Esophagus muscularis mucosa (tissue), 4 donors: ENCODE measurements at regions not wholly inside any gene's neighbourhood (a gene's known extent, or its start where the extent isn't known, plus 50 kb on each side); places are given as distances from the start of the nearest gene placed in this dataset.

Experiments used
- DNase-seq: peaks from one replicate; pipeline ENCODE4 v3.0.0-alpha.2; 2017; ENCODE audit errors: extremely low spot score
- H3K27ac ChIP-seq, 4 donors: fragments of 200-600 bp; sonication (generic); replicated peaks in 1 of 4; 1 replicate in 3 of 4; 2 replicates in 1 of 4; pipeline ENCODE4 v1.5.1; 2016 to 2019; ENCODE audit warnings: mild to moderate bottlenecking in 1 of 4
- H3K27me3 ChIP-seq, 4 donors: fragments of 200-600 bp; sonication (generic); one replicate each; pipeline versions ENCODE4 v1.5.1 to v1.6.0; 2016 to 2019
- H3K36me3 ChIP-seq, 4 donors: fragments of 200-600 bp; sonication (generic); one replicate each; pipeline ENCODE4 v1.5.1; 2016 to 2019
- H3K4me1 ChIP-seq, 4 donors: fragments of 200-600 bp; sonication (generic); one replicate each; pipeline ENCODE4 v1.5.1; 2016 to 2019
- H3K4me3 ChIP-seq, 4 donors: fragments of 200-600 bp; sonication (generic); 1 replicate in 2 of 4; 2 replicates in 2 of 4; pipeline ENCODE4 v1.5.1; 2016 to 2019; ENCODE audit warnings: mild to moderate bottlenecking in 4 of 4, moderate library complexity in 1 of 4
- H3K9me3 ChIP-seq, 4 donors: fragments of 200-600 bp; sonication (generic); 1 replicate in 3 of 4; 2 replicates in 1 of 4; pipeline ENCODE4 v1.5.1; 2016 to 2019
- CTCF ChIP-seq, 3 experiments: fragments of 200-600 bp in 2 of 3; fragments of 450-650 bp in 1 of 3; sonication (generic) in 2 of 3; IDR thresholded peaks; one replicate each; pipeline ENCODE4 v1.5.1; 2017 to 2019; ENCODE audit warnings: antibody characterized with exemption in 3 of 3, mild to moderate bottlenecking in 2 of 3, moderate library complexity in 1 of 3
- EP300 ChIP-seq: sonication (generic); formaldehyde crosslinking; IDR thresholded peaks from one replicate; pipeline ENCODE4 v1.6.1; 2017; ENCODE audit warnings: antibody characterized with exemption
- POLR2A ChIP-seq: fragments of 450-650 bp; IDR thresholded peaks from one replicate; pipeline ENCODE4 v1.6.1; 2017; ENCODE audit warnings: antibody characterized with exemption, moderate library complexity, mild to moderate bottlenecking, low read depth
- POLR2AphosphoS5 ChIP-seq, 2 donors: sonication (generic); formaldehyde crosslinking; IDR thresholded peaks; one replicate each; pipeline ENCODE4 v1.6.1; 2017; ENCODE audit warnings: antibody characterized with exemption in 2 of 2
- WGBS: methylation state at CpG from one replicate; pipeline ENCODE4 v1.1.5; 2018; 5-methylcytosine and 5-hydroxymethylcytosine counted together
- intact Hi-C: fragments of 100-400 bp; cut with DNase I; formaldehyde crosslinking; loops from one replicate; pipeline ENCODE4 v1.15.1; 2023

GRCh38 chr14:104425171-104425681 lies 154.3 kb upstream of the C14orf180 start:
- WGBS, result 77% methylated on average over 16 of the region's 16 CpGs
- Histone ChIP-seq H3K4me1 (peaks cover 0 to 8% (median 3%) of the 10 kb centered on the region in 4 donors), H3K9me3 (no peaks in the 10 kb centered on the region), H3K27me3 (peaks cover 0 to 57% (median 0%) of the 10 kb centered on the region in 4 donors), H3K36me3 (no peaks in the 10 kb centered on the region), H3K4me3 (no peak overlapping the region), H3K27ac (no peak overlapping the region)
- intact Hi-C loops, result no loop called here
- TF ChIP-seq CTCF (IDR thresholded peaks at IDR 0.05) (no peak), POLR2A (no peak), POLR2AphosphoS5 (IDR thresholded peaks at IDR 0.05) (no peak), EP300 (no peak)
- peak; percentile 74 for DNase-seq

DNA sequence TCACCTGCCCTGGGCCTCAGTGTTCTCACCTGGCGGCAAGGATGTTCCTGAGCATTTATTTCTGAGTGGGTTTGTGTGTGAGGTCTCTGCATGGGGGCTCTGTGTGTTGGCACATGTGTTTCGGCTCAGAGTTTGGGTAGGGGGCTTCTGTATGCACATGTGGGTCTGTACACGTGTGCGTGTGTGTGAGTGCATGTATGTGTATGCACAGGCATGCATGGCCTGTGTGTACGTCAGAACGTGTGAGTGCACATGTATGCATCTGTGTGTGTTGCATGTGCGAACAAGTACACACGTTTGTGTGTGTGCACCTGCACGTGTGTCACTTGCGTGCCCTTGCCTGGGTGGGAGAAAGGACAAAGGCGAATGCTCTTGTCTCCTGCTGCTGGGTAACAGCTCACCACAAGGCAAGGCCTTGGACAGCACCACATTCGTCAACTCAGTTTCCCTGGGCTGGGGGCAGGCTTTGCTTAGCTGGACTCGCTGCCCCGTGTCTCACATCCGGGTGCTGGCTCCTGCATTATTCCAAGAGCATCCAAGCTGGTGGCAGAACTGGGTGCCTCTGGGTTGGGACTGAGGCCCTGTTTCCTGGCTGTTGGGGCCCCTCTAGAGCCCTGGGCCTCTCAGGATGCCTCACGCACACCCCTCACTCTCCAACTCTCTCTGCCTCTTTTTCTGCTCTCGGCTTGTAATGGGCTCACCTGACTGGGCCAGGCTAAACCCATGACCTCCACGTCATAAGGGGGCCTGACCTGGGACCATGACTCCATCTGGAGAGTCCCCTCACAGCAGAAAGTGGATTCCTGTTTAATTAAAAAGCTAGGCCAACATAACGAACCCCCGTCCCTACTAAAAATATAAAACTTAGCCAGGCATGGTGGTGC lies 153.6 kb upstream of the C14orf180 start:
- H3K36me3 ChIP-seq, result no peaks in the 10 kb centered on the region
- DNase-seq, result peak; percentile 89
- no peak for TF ChIP-seq POLR2AphosphoS5 (IDR thresholded peaks at IDR 0.05)
- TF ChIP-seq EP300, result no peak
- TF ChIP-seq CTCF (IDR thresholded peaks at IDR 0.05), result no peak
- TF ChIP-seq POLR2A, result no peak
- peaks cover 0 to 8% (median 3%) of the 10 kb centered on the region in 4 donors for H3K4me1 ChIP-seq
- H3K27me3 ChIP-seq, result peaks cover 0 to 57% (median 0%) of the 10 kb centered on the region in 4 donors
- H3K27ac ChIP-seq, result no peak overlapping the region
- 93% methylated on average over 14 of the region's 20 CpGs for WGBS
- H3K9me3 ChIP-seq, result no peaks in the 10 kb centered on the region
- H3K4me3 ChIP-seq, result no peak overlapping the region
- intact Hi-C loops, result no loop called here

DNA sequence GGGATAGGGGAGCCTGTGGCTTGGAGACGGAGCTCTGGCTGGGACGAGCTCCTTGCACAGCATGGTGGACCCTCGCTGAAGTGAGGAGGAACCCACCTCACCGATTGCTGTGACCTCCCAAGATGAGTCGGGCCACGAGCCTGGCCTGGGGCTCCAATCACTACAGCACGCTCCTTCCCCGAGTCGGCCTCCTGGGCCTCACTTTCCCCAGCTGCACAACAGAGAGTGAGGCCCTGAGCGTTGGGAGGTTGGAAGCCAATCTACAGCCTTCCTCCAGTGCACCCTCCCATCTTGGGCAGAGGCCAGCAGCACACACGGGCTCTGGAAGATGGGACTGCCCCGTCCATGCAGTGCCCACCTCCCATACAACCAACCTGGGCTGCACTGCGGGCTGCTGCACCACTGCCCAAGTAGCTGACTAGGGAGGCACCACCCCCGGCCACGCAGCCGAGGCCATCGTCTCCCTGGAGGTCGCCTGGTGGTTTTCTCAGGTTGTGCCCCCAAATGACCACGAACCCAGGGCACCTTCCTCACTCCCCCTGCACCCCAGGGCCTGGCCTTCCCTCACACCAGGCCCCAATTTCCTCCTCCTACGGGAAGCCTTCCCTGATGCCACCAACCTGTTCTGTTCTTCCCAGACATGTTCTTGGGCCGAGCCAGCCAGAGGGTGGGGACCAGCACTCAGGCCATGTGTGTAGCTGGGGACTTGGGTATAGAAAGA lies 152.3 kb upstream of the C14orf180 start:
- Histone ChIP-seq H3K27me3 (peaks cover 0 to 63% (median 0%) of the 10 kb centered on the region in 4 donors), H3K36me3 (no peaks in the 10 kb centered on the region), H3K4me1 (peaks cover 0 to 8% (median 3%) of the 10 kb centered on the region in 4 donors), H3K9me3 (no peaks in the 10 kb centered on the region), H3K4me3 (no peak overlapping the region), H3K27ac (no peak overlapping the region)
- peak; percentile 87 for DNase-seq
- intact Hi-C loops, result no loop called here
- WGBS, result 85% methylated on average over 13 of the region's 21 CpGs
- no peak for TF ChIP-seq EP300
- TF ChIP-seq POLR2A, result no peak
- TF ChIP-seq CTCF (IDR thresholded peaks at IDR 0.05), result no peak
- no peak for TF ChIP-seq POLR2AphosphoS5 (IDR thresholded peaks at IDR 0.05)

DNA sequence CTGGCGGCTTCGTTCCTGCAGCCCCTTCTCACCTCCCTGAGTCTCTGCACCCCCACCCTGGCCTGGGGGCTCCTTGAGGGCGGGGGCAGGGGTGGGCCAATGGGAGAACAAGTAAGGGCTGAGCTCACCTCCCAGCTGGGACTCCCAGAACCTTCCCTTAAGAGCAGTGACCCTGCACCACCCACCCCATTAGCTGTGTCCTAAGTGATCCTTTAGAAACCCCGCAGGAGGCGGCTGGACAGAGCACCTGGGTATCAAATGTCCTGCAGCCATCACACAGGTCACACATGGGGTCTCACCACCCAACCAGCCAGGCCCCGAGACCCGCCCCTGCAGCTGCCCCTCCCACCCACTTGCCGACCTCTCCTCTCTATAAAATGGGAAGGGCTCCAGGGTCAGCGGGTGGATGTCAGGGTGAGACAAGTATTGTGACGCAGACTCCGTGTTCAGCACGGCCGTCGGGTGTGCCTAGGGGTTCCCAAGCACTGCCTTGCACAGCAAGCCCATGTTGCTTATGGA lies 151.2 kb upstream of the C14orf180 start:
- DNase-seq, result peak; percentile 90

More for the DNA sequence above, 151.2 kb upstream of the C14orf180 start:
- H3K27me3 ChIP-seq, result peaks cover 0 to 72% (median 0%) of the 10 kb centered on the region in 4 donors
- no peak for TF ChIP-seq POLR2A
- TF ChIP-seq EP300, result no peak
- TF ChIP-seq POLR2AphosphoS5 (IDR thresholded peaks at IDR 0.05), result no peak
- no peak for TF ChIP-seq CTCF (IDR thresholded peaks at IDR 0.05)
- 77% methylated on average over 3 of the region's 14 CpGs for WGBS
- no peak overlapping the region for H3K27ac ChIP-seq
- H3K9me3 ChIP-seq, result no peaks in the 10 kb centered on the region
- H3K36me3 ChIP-seq, result no peaks in the 10 kb centered on the region
- no peak overlapping the region for H3K4me3 ChIP-seq
- peaks cover 0 to 8% (median 3%) of the 10 kb centered on the region in 4 donors for H3K4me1 ChIP-seq
- intact Hi-C loops, result no loop called here
